Stimulated activated CD8-positive, alpha-beta memory T cell treated with anti-CD3 and anti-CD28 coated beads, Interleukin-2, amount 100 ng/mL, for 48 hours (primary cell): ENCODE measurements at regions not wholly inside any gene's neighbourhood (a gene's known extent, or its start where the extent isn't known, plus 50 kb on each side); places are given as distances from the start of the nearest gene placed in this dataset.

Experiments
- DNase-seq, 2 donors: peaks; one replicate each; pipeline ENCODE4 v3.0.0-alpha.2; 2020; ENCODE audit warnings: low read depth in 2 of 2

DNA sequence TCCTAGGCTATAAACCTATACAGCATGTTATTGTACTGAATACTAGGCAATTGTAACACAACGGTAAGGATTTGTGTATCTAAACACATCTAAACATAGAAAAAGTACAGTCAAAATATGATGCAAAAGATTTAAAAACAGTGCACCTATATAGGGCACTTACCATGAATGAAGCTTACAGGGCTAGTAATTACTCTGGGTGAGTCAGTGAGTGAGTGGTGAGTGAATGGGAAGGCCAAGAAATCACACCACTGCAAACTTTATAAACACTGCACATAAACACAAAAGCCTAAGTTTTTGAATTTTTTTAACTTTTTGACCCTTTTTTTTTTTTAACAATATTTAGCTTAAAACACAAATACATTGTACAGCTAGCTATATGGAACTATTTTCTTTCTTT is 204.7 kb upstream of the CTNNB1 start:
- no peak for DNase-seq

DNA sequence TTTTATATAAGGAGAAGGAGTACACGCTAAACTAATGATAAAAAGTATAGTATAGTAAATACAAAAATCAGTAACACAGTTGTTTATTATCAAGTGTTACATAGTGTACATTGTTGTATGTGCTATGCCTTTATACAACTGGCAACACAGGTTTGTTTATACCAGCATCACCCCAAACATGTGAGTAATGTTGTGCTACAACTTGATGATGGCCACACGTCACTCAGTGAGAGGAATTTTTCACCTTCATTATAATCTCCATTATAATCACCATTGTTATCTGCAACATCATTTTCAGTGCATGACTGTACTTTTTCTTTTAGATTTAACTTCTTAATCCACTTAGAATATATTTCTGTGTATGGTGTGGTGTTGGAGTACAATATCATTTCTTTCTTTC is 204.0 kb upstream of the CTNNB1 start:
- no peak for DNase-seq

DNA sequence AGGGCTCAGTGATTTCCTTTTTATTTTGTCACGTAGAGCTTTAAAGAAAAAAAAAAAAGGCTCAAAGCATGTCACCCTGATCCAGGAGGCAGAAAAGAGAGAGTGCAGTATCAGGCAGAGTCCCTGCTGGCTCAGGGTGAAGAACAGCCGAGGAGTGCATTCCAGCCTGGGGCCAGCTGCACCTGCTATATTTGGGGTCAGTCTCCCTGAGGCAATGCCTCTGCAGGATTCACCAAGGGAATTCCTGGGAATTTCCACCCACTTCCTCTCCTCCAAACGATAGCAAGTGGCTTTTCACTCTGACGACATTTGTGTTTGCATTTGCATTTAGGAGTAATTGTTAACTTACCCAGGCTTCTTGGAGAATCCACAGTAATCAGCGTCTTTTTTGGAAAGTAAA is 202.9 kb upstream of the CTNNB1 start:
- no peak for DNase-seq

DNA sequence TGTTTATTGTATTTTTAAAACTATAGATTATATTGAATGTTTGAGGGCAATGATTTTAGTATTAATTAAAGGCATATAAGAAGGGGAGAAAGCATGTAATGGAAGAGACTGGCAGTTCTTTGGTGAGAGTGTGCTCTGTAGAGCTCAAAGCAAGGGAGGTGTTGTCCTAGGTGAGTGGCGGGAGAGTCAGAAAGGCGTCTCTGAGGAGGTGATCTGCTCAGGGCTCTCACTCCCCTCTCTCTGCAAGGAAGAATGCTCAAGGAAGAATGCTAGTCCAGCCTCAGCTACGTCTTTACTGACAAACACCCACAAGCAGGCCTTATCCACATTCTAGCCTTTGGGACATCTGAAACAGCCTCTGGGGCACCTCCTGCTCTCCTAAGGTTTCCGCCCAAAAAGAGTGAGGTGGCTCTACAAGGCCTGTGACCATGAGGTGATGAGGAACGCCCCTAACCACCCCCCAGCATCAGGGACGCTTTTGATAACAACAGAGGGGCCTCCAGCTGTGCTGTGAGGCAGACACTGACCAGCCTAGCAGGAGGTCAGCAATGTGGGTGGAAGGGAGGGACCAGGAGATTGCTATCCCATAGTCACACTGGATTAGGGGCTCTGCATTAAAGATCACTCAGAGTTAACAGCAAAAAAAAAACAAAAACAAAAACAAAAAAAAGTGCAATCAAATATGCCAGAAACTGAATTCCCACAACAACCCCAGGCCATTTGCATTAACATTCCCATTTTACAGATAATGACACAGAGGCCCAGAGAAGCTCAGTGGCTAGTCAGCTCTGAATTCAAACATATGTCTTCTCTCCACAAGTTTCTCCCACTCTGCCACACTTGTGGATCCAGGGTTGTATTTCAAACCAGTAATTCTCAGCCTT is 202.2 kb upstream of the CTNNB1 start:
- DNase-seq = no peak

DNA sequence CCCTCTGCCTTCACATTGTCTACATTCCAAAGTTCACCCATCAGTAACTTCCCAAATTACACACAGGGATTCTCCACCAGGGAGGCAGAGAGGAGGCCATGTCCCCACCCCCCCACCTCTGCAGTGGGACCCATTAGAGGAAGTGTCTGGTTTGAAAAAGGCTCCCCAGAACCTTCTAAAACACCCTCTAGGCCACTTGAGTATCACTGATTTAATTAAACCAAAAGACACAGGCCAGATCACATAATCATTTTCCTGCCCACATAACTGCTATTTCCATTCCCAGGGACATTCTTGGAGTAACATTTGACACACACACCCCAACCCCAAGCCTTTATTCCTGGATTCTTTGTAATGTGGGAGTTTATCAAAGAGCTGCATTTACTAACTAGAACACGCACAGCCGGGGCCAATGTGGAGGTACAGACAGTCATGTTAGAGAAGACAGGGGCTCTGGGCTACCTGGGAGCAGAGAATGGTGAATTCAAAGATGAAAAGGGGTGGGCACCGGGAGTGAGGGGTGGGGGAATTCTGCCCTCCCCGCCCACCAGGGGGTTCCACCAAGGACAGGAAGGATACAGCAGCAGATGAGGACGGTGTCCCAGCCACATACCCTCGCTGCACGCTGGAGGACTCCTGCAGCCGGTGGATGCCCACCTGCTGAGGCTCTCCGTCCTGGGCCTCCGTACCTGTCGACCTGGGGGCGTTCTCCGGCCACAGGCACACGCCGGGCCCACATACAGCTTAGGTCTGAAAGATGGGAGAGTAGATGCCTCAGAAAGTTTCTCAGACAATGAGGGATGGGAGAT is 201.4 kb upstream of the CTNNB1 start:
- DNase-seq = no peak

DNA sequence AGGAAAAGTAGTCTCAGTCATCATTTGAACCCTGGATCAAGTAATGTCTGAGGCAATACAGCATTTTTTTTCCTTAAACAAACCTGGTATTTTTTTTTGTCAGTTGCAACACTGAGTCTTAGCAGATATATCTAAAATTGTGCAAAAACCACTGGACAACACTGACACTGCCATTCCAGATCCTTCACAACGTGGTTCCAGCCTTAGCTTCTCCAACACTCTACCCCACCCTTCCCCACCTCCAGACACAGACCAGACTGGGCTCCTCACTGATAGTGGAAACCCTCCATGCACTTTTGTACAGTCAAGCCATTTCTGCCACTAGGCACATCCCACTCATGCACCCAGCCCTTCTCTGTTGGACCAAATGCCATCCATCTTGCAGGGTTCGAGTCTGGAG is 199.6 kb upstream of the CTNNB1 start:
- no peak for DNase-seq

DNA sequence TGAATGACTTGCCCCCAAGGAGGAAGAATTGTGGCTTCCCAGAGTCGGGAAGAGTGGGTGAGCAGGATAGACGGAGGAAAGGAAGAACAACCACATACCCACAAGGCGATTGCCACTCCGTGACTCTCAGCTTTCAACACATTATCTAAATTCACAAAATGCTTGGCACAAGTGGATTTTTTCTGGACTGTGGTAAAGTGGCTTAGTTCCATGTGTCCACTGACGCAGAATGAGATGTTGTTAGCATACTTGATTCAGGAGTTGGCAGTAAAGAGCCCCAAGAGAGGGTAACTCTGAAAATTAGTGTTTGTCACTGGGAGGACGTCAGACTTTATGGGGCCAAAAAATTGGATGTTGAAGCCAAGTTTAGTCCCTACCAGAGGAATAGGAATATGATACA is 198.8 kb upstream of the CTNNB1 start:
- DNase-seq = no peak

DNA sequence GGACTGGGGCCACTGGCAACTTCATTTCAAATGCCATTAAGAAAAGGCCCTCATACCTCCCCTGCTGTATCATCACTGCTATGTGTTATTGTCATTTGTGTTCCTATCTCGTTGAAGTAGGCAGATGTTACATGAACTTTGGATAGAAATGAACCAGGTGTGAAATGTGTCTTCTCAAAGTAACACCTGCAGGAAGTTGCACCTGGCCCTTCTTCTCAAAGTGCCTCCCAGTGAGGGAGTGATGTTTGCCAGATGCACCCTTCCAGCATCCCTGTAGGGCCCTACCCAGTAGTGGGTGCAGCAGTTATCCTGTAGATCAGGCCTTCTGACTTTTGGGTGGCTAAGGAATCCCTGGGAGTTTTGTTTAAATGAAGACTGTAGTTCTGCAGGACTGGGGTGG is 197.7 kb upstream of the CTNNB1 start:
- no peak for DNase-seq

DNA sequence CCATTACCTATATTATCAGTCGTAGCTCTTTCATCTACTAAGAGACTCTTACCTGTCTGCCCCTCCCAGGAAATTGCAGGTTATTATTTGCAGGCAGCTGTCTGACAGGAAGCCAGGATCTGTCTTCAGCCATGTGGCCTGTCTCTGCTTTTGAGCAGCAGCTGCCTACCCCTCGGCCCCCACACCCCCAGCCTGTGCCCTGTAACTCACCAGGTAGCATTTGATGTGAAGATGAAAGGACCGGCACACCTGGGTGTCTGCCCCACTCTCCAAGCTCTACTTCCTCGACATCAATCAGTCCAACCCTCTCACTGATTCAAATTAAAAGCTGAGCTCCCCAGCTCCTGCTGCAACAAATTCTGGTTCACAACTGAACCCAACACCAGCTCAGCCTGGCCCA is 197.2 kb upstream of the CTNNB1 start:
- no peak for DNase-seq

DNA sequence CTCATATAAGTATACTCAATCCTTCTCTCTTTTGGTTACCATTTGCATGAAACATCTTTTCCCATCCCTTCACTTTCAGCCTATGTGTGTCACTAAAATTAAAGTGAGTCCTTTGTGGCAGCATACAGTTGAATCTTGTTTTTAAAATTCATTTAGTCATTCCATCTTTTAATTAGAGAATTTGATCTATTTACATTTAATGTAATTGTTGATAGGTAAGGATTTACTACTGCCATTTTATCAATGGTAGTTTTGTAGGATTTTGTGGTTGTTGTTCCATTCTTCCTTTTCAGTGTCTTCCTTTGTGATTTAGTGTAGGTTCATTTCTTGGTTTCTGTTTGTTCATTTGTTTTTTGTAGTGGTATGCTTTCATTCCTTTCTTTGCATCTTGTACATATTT is 191.9 kb upstream of the CTNNB1 start:
- DNase-seq = no peak

DNA sequence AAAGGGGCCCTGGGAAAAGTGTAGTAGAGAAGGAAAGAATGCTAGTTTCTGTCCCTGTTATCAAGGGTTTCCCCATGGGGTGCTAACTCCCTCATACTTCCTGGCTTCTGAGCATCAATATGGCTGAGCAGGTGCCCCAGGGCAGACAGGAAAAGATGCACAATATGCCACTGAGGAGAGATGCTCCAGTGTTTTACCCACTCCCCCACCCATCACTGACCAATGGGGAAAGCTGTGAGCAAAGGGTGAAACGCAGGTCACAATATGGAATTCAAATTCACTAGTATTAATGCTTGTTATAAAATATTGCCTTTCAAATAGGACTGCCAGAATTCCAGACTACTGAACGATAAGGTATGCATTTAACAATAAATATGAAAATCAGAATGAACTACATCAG is 187.5 kb upstream of the CTNNB1 start:
- no peak for DNase-seq

DNA sequence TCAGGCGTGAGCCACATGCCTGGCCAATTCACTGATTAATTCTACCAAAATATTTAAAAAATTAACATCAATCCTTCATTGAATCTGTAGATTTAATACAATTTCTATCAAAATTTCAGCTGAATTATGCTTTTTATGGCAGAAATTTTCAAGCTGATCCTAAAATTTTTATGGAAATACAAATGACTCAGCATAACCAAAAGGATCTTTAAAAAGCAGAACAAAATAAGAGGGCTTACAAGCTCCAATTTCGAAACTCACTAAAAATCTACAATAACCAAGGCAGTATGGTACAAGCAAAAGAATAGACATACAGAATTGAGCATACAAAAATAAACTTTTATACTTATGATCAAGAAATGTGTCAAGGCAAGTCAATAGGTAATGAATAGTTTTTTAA is 180.4 kb upstream of the CTNNB1 start:
- DNase-seq = no peak

DNA sequence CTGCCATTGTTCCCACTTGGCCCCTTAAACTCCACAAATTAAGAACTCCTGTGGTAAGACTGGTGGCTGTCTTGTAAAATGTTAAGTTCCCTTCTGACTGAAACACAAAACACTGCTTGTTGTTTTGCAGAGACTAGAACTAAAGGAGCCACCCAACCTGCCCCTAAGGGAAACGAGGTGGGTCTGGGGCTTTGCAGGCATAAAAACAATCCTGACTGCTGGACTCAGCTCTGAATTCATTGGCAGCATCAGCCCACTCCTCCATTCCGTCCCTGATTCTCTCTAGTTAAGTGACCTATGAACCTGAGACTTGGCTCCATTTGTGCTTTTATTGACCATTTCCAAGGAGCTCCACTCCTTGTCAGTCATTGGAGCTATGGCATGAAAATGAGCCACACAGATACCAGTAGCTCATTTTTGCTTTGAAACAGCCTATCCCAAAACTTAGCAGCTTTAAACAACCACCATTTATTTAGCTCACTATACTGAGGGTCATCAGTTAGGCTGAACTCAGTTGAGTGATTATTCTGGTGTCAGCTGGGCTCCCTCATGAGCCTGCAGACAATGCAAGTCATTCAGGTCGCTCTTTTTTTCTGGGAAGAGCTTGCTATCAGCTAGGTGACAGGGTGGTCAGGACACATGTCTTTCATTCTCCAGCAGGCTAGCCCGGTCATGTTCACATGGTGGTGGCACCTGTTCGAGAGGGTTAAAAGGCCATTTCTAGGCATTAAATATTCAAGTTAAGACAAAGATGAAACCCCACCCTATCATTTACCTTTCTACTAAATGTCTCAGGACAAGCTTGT is 175.1 kb upstream of the CTNNB1 start:
- DNase-seq = no peak

DNA sequence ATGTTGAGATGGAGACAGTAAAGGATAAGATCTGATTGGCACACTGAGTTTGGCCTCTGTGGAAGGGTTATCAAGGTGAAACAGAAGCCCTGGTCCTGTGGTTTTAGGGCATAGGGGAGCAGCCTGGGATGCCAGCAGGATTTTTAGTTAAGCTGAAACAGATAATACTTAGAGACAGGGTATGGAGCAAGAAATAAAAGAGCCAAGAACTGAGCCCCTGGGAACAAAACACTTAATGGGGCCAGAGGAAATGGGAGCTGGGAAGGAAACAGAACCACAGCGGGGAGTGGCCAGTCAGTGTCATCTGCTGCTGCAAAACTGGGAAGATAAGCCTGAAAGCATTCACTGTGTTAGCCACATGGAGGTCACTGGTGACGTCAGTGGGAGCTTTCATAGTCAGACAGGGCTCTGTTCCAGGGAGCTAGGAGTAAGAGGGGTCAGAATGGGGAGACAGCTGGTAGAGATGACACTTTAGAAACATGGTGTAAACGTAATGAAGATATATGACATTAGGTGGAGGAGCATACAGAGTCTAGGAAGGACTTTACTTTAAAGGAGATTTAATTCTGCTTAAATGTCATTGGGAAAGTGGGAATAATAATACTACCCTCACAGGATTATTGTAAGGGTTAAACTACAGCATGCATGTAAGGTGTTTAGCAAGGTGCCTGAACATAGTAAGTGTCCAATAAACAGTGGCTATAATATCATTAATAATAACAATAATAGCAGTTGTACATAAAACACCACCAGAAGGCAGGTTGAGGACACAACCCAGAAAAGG is 172.7 kb upstream of the CTNNB1 start:
- DNase-seq = no peak

DNA sequence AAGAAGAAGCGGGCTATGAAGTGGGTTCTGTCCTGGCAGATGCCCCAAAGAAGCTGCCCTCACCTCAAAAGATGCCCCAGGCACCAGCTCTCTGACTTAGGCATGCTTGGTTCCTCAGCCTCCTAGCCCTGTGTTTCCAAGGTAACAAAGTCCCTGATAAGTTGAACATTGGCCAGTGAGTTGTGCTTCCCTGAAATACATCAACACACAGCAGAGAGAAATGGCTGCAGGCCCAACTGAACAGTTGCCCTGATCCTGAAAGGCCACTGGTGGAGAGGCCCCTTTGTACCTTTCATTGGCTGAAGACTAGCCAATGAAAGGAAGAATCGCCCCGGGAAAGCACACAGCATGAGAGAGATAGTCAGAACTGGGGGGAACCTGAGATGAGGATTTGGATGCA is 169.9 kb upstream of the CTNNB1 start:
- no peak for DNase-seq

DNA sequence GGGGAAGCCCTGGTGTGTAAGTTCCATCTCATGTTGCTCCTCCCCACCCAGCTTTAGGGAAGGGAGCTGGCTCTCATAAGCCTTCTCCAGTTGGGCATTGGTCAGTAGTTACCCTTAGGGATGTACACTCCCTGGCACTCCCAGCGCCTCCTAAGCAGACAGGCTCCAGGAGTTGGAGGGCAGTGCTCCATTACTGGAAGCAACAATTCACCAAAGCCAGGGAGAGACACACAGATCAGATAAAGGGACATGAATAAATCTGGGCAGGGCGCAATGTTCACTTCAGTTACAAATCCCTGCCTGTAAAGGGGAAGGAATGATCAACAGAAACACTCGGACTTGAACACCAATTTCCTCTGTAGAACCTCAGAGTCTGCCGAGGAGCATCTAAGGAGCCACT is 169.1 kb upstream of the CTNNB1 start:
- DNase-seq = no peak

DNA sequence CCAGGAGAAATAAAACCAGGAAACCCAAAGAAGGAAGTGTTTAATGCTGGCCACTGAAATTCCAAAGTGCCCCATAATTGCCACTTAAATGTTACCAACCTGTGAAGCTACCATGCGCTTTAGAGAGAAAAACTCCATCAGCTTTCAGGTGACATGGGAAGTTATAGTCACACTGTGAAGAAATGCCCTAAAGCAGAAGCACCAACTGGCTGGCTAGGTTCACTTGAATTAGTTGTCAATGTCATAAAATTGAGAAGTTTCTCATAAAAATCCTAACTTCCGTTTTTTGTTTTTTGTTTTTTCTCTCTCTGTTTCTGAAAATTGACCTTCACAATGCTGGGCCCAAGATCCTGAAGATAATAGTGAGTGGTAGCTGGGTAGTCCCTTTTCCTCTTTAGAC is 167.9 kb upstream of the CTNNB1 start:
- DNase-seq = no peak

DNA sequence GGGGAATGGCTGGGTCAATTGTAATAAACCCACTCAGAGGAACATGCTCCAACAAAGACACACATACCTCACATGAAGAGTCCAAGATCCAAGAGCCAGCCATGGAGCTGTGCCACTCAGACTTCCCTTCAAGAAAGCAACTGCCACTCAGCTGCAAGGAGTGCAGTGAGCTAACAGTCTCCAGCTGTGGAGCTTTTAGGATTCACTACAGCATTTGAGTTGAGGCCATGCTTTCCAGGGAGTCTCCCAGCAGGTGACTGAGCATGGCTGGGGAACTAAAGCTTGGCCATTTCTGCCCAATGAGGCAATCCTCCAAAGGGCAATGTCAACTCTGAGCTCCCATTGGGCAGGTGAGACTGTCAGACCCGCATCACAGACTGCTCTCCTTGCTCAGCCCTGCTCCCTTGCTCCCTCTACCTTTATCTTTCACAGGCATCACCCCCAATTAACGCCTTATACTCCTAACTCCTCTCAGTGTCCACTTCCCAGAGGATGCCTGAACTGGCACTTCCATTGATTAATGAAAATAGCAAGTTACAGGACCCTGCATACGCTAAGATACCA is 165.3 kb upstream of the CTNNB1 start:
- no peak for DNase-seq

DNA sequence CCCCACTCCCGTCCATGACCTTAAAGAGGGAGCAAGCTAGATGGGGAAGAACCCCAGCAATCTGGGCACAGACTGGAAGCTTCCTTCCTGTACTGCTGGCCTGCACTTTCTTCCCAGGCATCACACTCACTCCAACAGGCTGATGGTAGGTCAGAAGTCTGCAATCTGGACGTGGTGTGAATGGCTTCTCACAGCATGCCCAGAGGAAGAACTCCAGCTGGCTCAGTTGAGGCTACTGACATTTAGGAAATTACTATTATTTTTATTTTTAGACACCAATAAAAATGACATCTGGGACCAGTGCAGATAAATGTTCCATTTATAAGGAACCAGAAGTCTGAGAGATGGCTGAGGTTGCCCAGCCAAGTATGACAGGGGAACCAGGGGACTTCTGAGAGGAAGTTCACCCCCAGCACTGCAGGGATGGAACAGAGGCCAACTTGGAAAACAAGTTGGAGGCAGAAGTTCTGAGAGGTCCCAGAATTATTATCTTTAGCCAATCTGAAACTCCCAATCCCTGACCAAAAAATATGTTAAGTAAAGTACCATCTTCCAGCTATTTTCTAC is 163.8 kb upstream of the CTNNB1 start:
- DNase-seq = no peak

DNA sequence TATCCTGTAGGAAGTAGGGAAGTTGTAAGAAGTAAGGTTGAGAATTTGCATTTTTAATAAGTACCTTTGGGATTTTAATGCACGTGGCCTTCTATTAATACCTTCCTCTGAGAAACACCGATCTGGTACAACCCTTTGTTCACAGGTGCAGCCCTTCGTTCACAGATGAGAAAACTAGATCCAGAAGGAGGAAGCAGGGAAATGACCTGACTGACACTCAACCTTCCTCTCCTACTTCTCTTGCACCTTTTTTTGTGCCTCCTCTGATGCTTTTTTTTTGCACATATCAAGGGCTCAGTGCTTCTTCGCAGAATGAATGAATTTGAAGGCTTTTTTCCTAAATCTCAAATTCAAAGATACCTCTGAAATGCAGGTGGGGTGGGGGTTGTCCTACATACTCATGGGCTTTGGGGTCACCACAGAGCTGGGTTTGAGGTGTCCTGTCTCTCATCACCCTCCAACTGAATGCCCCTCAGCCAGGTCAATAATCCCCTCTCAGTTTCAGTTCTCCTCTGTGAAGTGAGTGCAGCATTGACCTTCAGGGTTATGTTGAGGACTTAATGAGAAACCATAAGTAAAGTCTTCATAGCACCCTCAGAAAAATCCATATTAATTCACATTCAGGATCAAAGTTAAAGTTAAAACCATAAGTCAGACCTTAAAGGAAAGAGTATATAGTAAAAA is 161.5 kb upstream of the CTNNB1 start:
- DNase-seq = no peak
